ENCODE measurements at regions not wholly inside any gene's neighbourhood (a gene's known extent, or its start where the extent isn't known, plus 50 kb on each side); places are given as distances from the start of the nearest gene placed in this dataset.

- DNase-seq (ENCODE audit: low read depth, low spot score) (no peak), ATAC-seq (no peak), FAIRE-seq (no peak)
- Histone ChIP-seq H3K27ac (ENCODE audit: control insufficient read depth, insufficient read depth) (no peak overlapping the region), H2AFZ (ENCODE audit: control insufficient read depth, low read depth, low read length) (no peak overlapping the region), H3K36me3 (ENCODE audit: control insufficient read depth in 2 of 2, insufficient read depth in 2 of 2, low read length in 1 of 2) (no peaks in the 10 kb centered on the region), H3K4me3 (no peak overlapping the region), H3K4me2 (ENCODE audit: control insufficient read depth, insufficient read depth) (no peak overlapping the region), H3K9me3 (replicated peaks; ENCODE audit: control insufficient read depth, insufficient read depth, low read length) (no peaks in the 10 kb centered on the region), H3K27me3 (replicated peaks in 1 of 2; ENCODE audit: control insufficient read depth in 2 of 2, insufficient read depth in 2 of 2, low read length in 1 of 2) (no peaks in the 10 kb centered on the region), H4K20me1 (ENCODE audit: control insufficient read depth, insufficient read depth) (no peaks in the 10 kb centered on the region), H3K4me1 (ENCODE audit: control insufficient read depth, insufficient read depth, low read length) (peaks cover 7% of the 10 kb centered on the region), H3K79me2 (ENCODE audit: control insufficient read depth, insufficient read depth, low read length) (no peaks in the 10 kb centered on the region), H3K9ac (ENCODE audit: control insufficient read depth, insufficient read depth, low read length) (no peak overlapping the region)
- RAD21 ChIA-PET (ENCODE audit: unreplicated experiment): no interaction called here
- TF ChIP-seq NR2C1 (IDR thresholded peaks at IDR 0.05) (no peak), RBBP5 (conservative IDR thresholded peaks at IDR 0.05) (no peak), MXI1 (IDR thresholded peaks at IDR 0.05; ENCODE audit: low read depth, low read length) (no peak), CHD1 (IDR thresholded peaks at IDR 0.05; ENCODE audit: low read depth, low read length) (no peak), SMAD1 (IDR thresholded peaks at IDR 0.05; ENCODE audit: low read depth, partially characterized antibody) (no peak), SMAD5 (IDR thresholded peaks at IDR 0.05; ENCODE audit: low read depth) (no peak), CREB1 (IDR thresholded peaks at IDR 0.05; ENCODE audit: low read depth) (no peak), ZNF24 (IDR thresholded peaks at IDR 0.05) (no peak), RAD51 (IDR thresholded peaks at IDR 0.05) (no peak), KLF5 (IDR thresholded peaks at IDR 0.05; ENCODE audit: partially characterized antibody) (no peak), IRF3 (IDR thresholded peaks at IDR 0.05) (no peak), NFYB (IDR thresholded peaks at IDR 0.05; ENCODE audit: insufficient read depth, low read depth, low read length) (no peak), TAF1 (IDR thresholded peaks at IDR 0.05; ENCODE audit: borderline replicate concordance, low read depth, low read length) (no peak)
- TF ChIP-seq, protein P1, sequence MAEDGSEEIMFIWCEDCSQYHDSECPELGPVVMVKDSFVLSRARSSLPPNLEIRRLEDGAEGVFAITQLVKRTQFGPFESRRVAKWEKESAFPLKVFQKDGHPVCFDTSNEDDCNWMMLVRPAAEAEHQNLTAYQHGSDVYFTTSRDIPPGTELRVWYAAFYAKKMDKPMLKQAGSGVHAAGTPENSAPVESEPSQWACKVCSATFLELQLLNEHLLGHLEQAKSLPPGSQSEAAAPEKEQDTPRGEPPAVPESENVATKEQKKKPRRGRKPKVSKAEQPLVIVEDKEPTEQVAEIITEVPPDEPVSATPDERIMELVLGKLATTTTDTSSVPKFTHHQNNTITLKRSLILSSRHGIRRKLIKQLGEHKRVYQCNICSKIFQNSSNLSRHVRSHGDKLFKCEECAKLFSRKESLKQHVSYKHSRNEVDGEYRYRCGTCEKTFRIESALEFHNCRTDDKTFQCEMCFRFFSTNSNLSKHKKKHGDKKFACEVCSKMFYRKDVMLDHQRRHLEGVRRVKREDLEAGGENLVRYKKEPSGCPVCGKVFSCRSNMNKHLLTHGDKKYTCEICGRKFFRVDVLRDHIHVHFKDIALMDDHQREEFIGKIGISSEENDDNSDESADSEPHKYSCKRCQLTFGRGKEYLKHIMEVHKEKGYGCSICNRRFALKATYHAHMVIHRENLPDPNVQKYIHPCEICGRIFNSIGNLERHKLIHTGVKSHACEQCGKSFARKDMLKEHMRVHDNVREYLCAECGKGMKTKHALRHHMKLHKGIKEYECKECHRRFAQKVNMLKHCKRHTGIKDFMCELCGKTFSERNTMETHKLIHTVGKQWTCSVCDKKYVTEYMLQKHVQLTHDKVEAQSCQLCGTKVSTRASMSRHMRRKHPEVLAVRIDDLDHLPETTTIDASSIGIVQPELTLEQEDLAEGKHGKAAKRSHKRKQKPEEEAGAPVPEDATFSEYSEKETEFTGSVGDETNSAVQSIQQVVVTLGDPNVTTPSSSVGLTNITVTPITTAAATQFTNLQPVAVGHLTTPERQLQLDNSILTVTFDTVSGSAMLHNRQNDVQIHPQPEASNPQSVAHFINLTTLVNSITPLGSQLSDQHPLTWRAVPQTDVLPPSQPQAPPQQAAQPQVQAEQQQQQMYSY (CRISPR knock-in tag; IDR thresholded peaks at IDR 0.05): no peak
- in situ Hi-C loops (cut with MboI): no loop called here
- CTCF ChIA-PET: interaction anchor here (0.6 kb wide), 1 partner anchor 138 kb away, joined by 3 read pairs; no protein-coding TSS in a partner anchor
- SMC1A ChIA-PET (ENCODE audit: uncharacterized antibody, unreplicated experiment): no interaction called here
- WGBS (ENCODE audit: insufficient coverage, insufficient replicate concordance, low lambda C conversion rate, missing lambda C conversion rate): 55% methylated on average over 2 of the region's 2 CpGs
- POLR2A ChIA-PET: no interaction called here
- intact Hi-C loops (cut with micrococcal nuclease; ENCODE audit: unreplicated experiment): no loop called here
- BruUV-seq (replicated peaks): no TSS peak
Measured at GRCh38 chr2:42913280-42913878, 121.0 kb upstream of the HAAO start.
